OCI-LY1 (cell line): ENCODE measurements at regions not wholly inside any gene's neighbourhood (a gene's known extent, or its start where the extent isn't known, plus 50 kb on each side); places are given as distances from the start of the nearest gene placed in this dataset.

Experiments
- H2AFZ ChIP-seq: fragments of 200-600 bp; sonication (generic), shearing (Covaris generic); 2 replicates; pipeline ENCODE4 v1.6.0; 2014; ENCODE audit warnings: antibody characterized with exemption, mild to moderate bottlenecking, low read length
- H3F3A ChIP-seq: fragments of 200-600 bp; sonication (generic), shearing (Covaris generic); 2 replicates; pipeline ENCODE4 v1.6.0; 2014; ENCODE audit warnings: mild to moderate bottlenecking, antibody characterized with exemption, low read length, moderate library complexity; ENCODE audit not compliant: insufficient read depth
- H3K27ac ChIP-seq: fragments of 200-600 bp; sonication (generic); 2 replicates; pipeline ENCODE4 v1.5.1; 2014; ENCODE audit warnings: low read length, mixed run types, mild to moderate bottlenecking, low read depth; ENCODE audit not compliant: poor library complexity, severe bottlenecking
- H3K27me3 ChIP-seq: fragments of 200-600 bp; sonication (generic); 2 replicates; pipeline ENCODE4 v1.6.0; 2014; ENCODE audit warnings: antibody characterized with exemption, mild to moderate bottlenecking, low read length, moderate library complexity; ENCODE audit not compliant: insufficient read depth
- H3K36me3 ChIP-seq: fragments of 200-600 bp; sonication (generic); 2 replicates; pipeline ENCODE4 v1.6.1; 2014; ENCODE audit warnings: mild to moderate bottlenecking, antibody characterized with exemption, low read length, moderate library complexity, mixed read lengths; ENCODE audit not compliant: insufficient read depth
- H3K4me1 ChIP-seq: fragments of 200-600 bp; sonication (generic); 2 replicates; pipeline ENCODE4 v1.5.1; 2014; ENCODE audit warnings: mild to moderate bottlenecking, low read length, moderate library complexity; ENCODE audit not compliant: insufficient read depth, severe bottlenecking
- H3K4me2 ChIP-seq: fragments of 200-600 bp; sonication (generic), shearing (Covaris generic); 2 replicates; pipeline ENCODE4 v1.6.1; 2014; ENCODE audit warnings: low read length
- H3K4me3 ChIP-seq: fragments of 200-600 bp; sonication (generic); 2 replicates; pipeline ENCODE4 v1.5.1; 2014; ENCODE audit warnings: low read length, low read depth, mild to moderate bottlenecking, mixed read lengths; ENCODE audit not compliant: poor library complexity, severe bottlenecking
- H3K79me2 ChIP-seq: fragments of 200-600 bp; shearing (Covaris generic); 2 replicates; pipeline ENCODE4 v1.6.1; 2016; ENCODE audit warnings: mixed run types, low read length, mixed read lengths; ENCODE audit not compliant: insufficient read depth
- H3K9ac ChIP-seq: fragments of 200-600 bp; sonication (generic), shearing (Covaris generic); 2 replicates; pipeline ENCODE4 v1.6.1; 2014; ENCODE audit warnings: mild to moderate bottlenecking, low read length, mixed read lengths
- H3K9me2 ChIP-seq: fragments of 200-600 bp; sonication (generic), shearing (Covaris generic); 2 replicates; pipeline ENCODE4 v1.6.1; 2014; ENCODE audit warnings: low read depth, mild to moderate bottlenecking, low read length, mixed read lengths
- H3K9me3 ChIP-seq: fragments of 200-600 bp; shearing (Covaris generic); 2 replicates; pipeline ENCODE4 v1.6.1; 2014; ENCODE audit warnings: low read length, mixed read lengths
- H4K20me1 ChIP-seq: fragments of 200-600 bp; sonication (generic), shearing (Covaris generic); 2 replicates; pipeline ENCODE4 v1.6.0; 2016; ENCODE audit warnings: mild to moderate bottlenecking, low read length; ENCODE audit not compliant: insufficient read depth
- EZH2 ChIP-seq: fragments of 200-600 bp; sonication (generic), shearing (Covaris generic); IDR thresholded peaks from 2 replicates; pipeline ENCODE4 v1.8.0; 2017; ENCODE audit warnings: borderline replicate concordance, mixed run types, mild to moderate bottlenecking, antibody characterized with exemption, low read length, moderate library complexity, mixed read lengths
- TF ChIP-seq, protein P1 (sequence below): fragments of 200-600 bp; sonication (generic), shearing (Covaris generic); IDR thresholded peaks from 2 replicates; pipeline ENCODE4 v1.5.1; 2017; ENCODE audit warnings: mild to moderate bottlenecking, antibody characterized with exemption, low read length, moderate library complexity, mixed read lengths

DNA sequence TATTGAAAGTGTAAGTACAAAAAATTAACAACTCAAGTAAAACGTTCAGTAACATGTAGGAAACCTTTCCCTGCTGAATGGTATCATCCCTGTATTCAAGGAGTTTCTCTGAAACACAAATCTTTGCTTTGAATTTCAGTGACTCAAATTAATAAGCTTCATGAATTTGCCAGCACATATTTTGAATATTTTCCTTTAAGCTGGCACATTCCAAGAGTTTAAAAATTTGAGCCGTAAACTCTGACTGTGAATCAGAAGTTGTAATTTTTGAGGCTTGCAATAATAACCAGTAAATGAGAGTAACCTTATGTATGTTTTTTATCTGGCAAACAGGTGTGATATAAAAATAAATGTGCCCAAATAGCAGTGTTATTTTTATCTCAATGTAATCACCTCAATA is 1722.6 kb upstream of the PRR20A start:
- H4K20me1 ChIP-seq: no peaks in the 10 kb centered on the region
- no peak overlapping the region for H3K4me2 ChIP-seq
- no peaks in the 10 kb centered on the region for H3K4me1 ChIP-seq
- H3K36me3 ChIP-seq: no peaks in the 10 kb centered on the region
- TF ChIP-seq, protein P1, sequence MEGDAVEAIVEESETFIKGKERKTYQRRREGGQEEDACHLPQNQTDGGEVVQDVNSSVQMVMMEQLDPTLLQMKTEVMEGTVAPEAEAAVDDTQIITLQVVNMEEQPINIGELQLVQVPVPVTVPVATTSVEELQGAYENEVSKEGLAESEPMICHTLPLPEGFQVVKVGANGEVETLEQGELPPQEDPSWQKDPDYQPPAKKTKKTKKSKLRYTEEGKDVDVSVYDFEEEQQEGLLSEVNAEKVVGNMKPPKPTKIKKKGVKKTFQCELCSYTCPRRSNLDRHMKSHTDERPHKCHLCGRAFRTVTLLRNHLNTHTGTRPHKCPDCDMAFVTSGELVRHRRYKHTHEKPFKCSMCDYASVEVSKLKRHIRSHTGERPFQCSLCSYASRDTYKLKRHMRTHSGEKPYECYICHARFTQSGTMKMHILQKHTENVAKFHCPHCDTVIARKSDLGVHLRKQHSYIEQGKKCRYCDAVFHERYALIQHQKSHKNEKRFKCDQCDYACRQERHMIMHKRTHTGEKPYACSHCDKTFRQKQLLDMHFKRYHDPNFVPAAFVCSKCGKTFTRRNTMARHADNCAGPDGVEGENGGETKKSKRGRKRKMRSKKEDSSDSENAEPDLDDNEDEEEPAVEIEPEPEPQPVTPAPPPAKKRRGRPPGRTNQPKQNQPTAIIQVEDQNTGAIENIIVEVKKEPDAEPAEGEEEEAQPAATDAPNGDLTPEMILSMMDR: no peak
- TF ChIP-seq EZH2: no peak
- no peak overlapping the region for H3K9ac ChIP-seq
- H3K27me3 ChIP-seq: no peaks in the 10 kb centered on the region
- no peaks in the 10 kb centered on the region for H3K79me2 ChIP-seq
- H3K27ac ChIP-seq: no peak overlapping the region
- H3K9me3 ChIP-seq: no peaks in the 10 kb centered on the region
- H2AFZ ChIP-seq: no peak overlapping the region
- H3K9me2 ChIP-seq: no peaks in the 10 kb centered on the region
- H3F3A ChIP-seq: no peaks in the 10 kb centered on the region
- no peak overlapping the region for H3K4me3 ChIP-seq

GRCh38 chr13:55432814-55433213 is 1707.9 kb upstream of the PRR20A start:
- Histone ChIP-seq H2AFZ (no peak overlapping the region), H3K27ac (no peak overlapping the region), H3K4me1 (no peaks in the 10 kb centered on the region), H3K9ac (no peak overlapping the region), H3K36me3 (no peaks in the 10 kb centered on the region), H3K4me2 (no peak overlapping the region), H3K4me3 (no peak overlapping the region), H3K9me3 (no peaks in the 10 kb centered on the region), H3K9me2 (no peaks in the 10 kb centered on the region), H4K20me1 (no peaks in the 10 kb centered on the region), H3K79me2 (no peaks in the 10 kb centered on the region), H3F3A (no peaks in the 10 kb centered on the region), H3K27me3 (no peaks in the 10 kb centered on the region)
- TF ChIP-seq, protein P1: no peak
- TF ChIP-seq EZH2: no peak

- Histone ChIP-seq H3F3A (no peaks in the 10 kb centered on the region), H2AFZ (no peak overlapping the region), H3K4me3 (no peak overlapping the region), H3K36me3 (no peaks in the 10 kb centered on the region), H3K27ac (no peak overlapping the region), H4K20me1 (no peaks in the 10 kb centered on the region), H3K27me3 (no peaks in the 10 kb centered on the region), H3K4me2 (no peak overlapping the region), H3K79me2 (no peaks in the 10 kb centered on the region), H3K9me2 (no peaks in the 10 kb centered on the region), H3K9me3 (no peaks in the 10 kb centered on the region), H3K9ac (no peak overlapping the region), H3K4me1 (no peaks in the 10 kb centered on the region)
- TF ChIP-seq EZH2: no peak
- TF ChIP-seq, protein P1: no peak
These were observed 1703.6 kb upstream of the PRR20A start for GRCh38 chr13:55437162-55437561.
